Liver (tissue), 8 donors: ENCODE measurements at regions not wholly inside any gene's neighbourhood (a gene's known extent, or its start where the extent isn't known, plus 50 kb on each side); places are given as distances from the start of the nearest gene placed in this dataset.

Source experiments
- DNase-seq: peaks from one replicate; pipeline ENCODE4 v3.0.0-alpha.2; 2017; ENCODE audit warnings: low spot score
- H3K27ac ChIP-seq, 2 donors: one replicate each; pipeline ENCODE4 v1.7.0; 2013; ENCODE audit warnings: inconsistent platforms in 2 of 2, low read length in 2 of 2, control low read depth in 1 of 2, low read depth in 1 of 2, mild to moderate bottlenecking in 1 of 2
- H3K27me3 ChIP-seq, 4 donors: one replicate each; pipeline versions ENCODE4 v1.6.1 to v1.7.0; 2013; ENCODE audit warnings: low read length in 3 of 4, inconsistent platforms in 1 of 4, mild to moderate bottlenecking in 1 of 4, moderate library complexity in 1 of 4; ENCODE audit not compliant: control insufficient read depth in 4 of 4, insufficient read depth in 4 of 4
- H3K36me3 ChIP-seq, 4 donors: one replicate each; pipeline versions ENCODE4 v1.6.1 to v1.7.0; 2013; ENCODE audit warnings: low read length in 3 of 4, mild to moderate bottlenecking in 3 of 4, low read depth in 1 of 4, moderate library complexity in 1 of 4; ENCODE audit not compliant: control insufficient read depth in 4 of 4, insufficient read depth in 3 of 4
- H3K4me1 ChIP-seq, 4 donors: one replicate each; pipeline versions ENCODE4 v1.6.1 to v1.7.0; 2013; ENCODE audit warnings: low read length in 3 of 4, mild to moderate bottlenecking in 3 of 4, moderate library complexity in 1 of 4; ENCODE audit not compliant: control insufficient read depth in 4 of 4, insufficient read depth in 4 of 4
- H3K4me3 ChIP-seq, 3 donors: one replicate each; pipeline versions ENCODE4 v1.6.1 to v1.7.0; 2013; ENCODE audit warnings: low read length in 3 of 3, control low read depth in 1 of 3, low read depth in 1 of 3, mild to moderate bottlenecking in 1 of 3
- H3K9ac ChIP-seq, 2 donors: one replicate each; pipeline ENCODE4 v1.7.0; 2013; ENCODE audit warnings: low read length in 2 of 2, mild to moderate bottlenecking in 2 of 2, moderate library complexity in 2 of 2, control low read depth in 1 of 2, low read depth in 1 of 2
- H3K9me3 ChIP-seq, 4 donors: one replicate each; pipeline versions ENCODE4 v1.6.1 to v1.7.0; 2013; ENCODE audit warnings: low read length in 3 of 4; ENCODE audit not compliant: control insufficient read depth in 4 of 4
- ATF3 ChIP-seq: IDR thresholded peaks from 2 replicates; pipeline ENCODE4 v1.6.1; 2016; ENCODE audit warnings: antibody characterized with exemption
- CTCF ChIP-seq: fragments of 150-350 bp; IDR thresholded peaks from 2 replicates; pipeline ENCODE4 v1.5.1; 2017; ENCODE audit warnings: improper control_type of control experiment, low read depth, low read length; ENCODE audit not compliant: missing input control
- FOXA1 ChIP-seq: IDR thresholded peaks from 2 replicates; pipeline ENCODE4 v1.6.1; 2016; ENCODE audit warnings: antibody characterized with exemption
- GABPA ChIP-seq, 2 donors: IDR thresholded peaks in 1 of 2; conservative IDR thresholded peaks in 1 of 2; 2 replicates each; pipeline ENCODE4 v1.6.1; 2016; ENCODE audit warnings: antibody characterized with exemption in 2 of 2, mild to moderate bottlenecking in 1 of 2, moderate library complexity in 1 of 2
- HNF4A ChIP-seq, 2 donors: conservative IDR thresholded peaks; 2 replicates each; pipeline ENCODE4 v1.6.1; 2016; ENCODE audit warnings: antibody characterized with exemption in 2 of 2, mild to moderate bottlenecking in 2 of 2
- JUND ChIP-seq, 2 donors: IDR thresholded peaks; 2 replicates each; pipeline ENCODE4 v1.6.1; 2016; ENCODE audit warnings: antibody characterized with exemption in 2 of 2
- RXRA ChIP-seq, 2 donors: IDR thresholded peaks; 2 replicates each; pipeline ENCODE4 v1.6.1; 2017 to 2018; ENCODE audit warnings: antibody characterized with exemption in 2 of 2, mild to moderate bottlenecking in 1 of 2
- YY1 ChIP-seq: IDR thresholded peaks from 2 replicates; pipeline ENCODE4 v1.6.1; 2016; ENCODE audit warnings: antibody characterized with exemption, mild to moderate bottlenecking
- WGBS: extraction: QIAGEN DNeasy Blood & Tissue Kit; methylation state at CpG from one replicate; pipeline ENCODE4 v1.1.7; 2013; 5-methylcytosine and 5-hydroxymethylcytosine counted together
- TF ChIP-seq, protein P1 (sequence below): IDR thresholded peaks from 2 replicates; pipeline ENCODE4 v1.6.1; 2016; ENCODE audit warnings: antibody characterized with exemption, mild to moderate bottlenecking
- TF ChIP-seq, protein P2 (sequence below): IDR thresholded peaks from 2 replicates; pipeline ENCODE4 v1.6.1; 2016; ENCODE audit warnings: antibody characterized with exemption
- TF ChIP-seq, protein P3 (sequence below): IDR thresholded peaks from 2 replicates; pipeline ENCODE4 v1.6.1; 2016; ENCODE audit warnings: antibody characterized with exemption
- donor health status: healthy.
- donor health status: healthy.
- donor health status: healthy.
- donor health status: healthy.
- donor health status: healthy.

DNA sequence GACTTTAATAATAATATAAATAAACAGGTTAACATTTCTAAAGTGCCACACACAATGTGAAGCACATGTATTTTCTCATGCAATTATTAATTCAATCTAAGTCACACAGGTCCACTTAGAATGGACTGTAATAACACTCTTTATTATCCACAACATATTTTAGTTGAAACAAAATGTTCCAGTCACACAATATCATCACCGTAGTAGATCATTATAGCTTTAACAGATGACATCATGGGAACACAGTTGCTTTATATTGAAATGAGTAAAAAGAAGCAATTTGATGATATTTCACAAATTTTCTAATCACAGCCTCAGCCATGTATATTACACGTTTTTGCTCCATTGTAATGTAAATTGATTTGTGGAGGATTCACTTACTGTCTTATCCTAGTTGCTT is 266.3 kb downstream of the MEIS1 start:
- Histone ChIP-seq H3K27me3 (peaks cover 0 to 5% (median 0%) of the 10 kb centered on the region in 4 donors), H3K4me1 (no peaks in the 10 kb centered on the region), H3K36me3 (no peaks in the 10 kb centered on the region), H3K9me3 (no peaks in the 10 kb centered on the region), H3K4me3 (no peak overlapping the region), H3K27ac (no peak overlapping the region), H3K9ac (no peak overlapping the region)
- DNase-seq = no peak
- TF ChIP-seq, protein P1, sequence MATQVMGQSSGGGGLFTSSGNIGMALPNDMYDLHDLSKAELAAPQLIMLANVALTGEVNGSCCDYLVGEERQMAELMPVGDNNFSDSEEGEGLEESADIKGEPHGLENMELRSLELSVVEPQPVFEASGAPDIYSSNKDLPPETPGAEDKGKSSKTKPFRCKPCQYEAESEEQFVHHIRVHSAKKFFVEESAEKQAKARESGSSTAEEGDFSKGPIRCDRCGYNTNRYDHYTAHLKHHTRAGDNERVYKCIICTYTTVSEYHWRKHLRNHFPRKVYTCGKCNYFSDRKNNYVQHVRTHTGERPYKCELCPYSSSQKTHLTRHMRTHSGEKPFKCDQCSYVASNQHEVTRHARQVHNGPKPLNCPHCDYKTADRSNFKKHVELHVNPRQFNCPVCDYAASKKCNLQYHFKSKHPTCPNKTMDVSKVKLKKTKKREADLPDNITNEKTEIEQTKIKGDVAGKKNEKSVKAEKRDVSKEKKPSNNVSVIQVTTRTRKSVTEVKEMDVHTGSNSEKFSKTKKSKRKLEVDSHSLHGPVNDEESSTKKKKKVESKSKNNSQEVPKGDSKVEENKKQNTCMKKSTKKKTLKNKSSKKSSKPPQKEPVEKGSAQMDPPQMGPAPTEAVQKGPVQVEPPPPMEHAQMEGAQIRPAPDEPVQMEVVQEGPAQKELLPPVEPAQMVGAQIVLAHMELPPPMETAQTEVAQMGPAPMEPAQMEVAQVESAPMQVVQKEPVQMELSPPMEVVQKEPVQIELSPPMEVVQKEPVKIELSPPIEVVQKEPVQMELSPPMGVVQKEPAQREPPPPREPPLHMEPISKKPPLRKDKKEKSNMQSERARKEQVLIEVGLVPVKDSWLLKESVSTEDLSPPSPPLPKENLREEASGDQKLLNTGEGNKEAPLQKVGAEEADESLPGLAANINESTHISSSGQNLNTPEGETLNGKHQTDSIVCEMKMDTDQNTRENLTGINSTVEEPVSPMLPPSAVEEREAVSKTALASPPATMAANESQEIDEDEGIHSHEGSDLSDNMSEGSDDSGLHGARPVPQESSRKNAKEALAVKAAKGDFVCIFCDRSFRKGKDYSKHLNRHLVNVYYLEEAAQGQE = no peak
- TF ChIP-seq CTCF (no peak), FOXA1 (no peak), RXRA (IDR thresholded peaks at IDR 0.05) (no peak), YY1 (no peak), ATF3 (no peak), JUND (IDR thresholded peaks at IDR 0.05) (no peak), GABPA (IDR thresholded peaks at IDR 0.05 in 1 of 2, conservative IDR thresholded peaks at IDR 0.05 in 1 of 2) (no peak)
- WGBS = 71% methylated on average over 2 of the region's 2 CpGs

- Histone ChIP-seq H3K4me1 (no peaks in the 10 kb centered on the region), H3K27me3 (peaks cover 0 to 5% (median 0%) of the 10 kb centered on the region in 4 donors), H3K4me3 (no peak overlapping the region), H3K36me3 (no peaks in the 10 kb centered on the region), H3K27ac (no peak overlapping the region), H3K9me3 (no peaks in the 10 kb centered on the region), H3K9ac (no peak overlapping the region)
- WGBS = 84% methylated on average over 1 of the region's 1 CpG
- DNase-seq = no peak
- no peak for TF ChIP-seq GABPA (IDR thresholded peaks at IDR 0.05 in 1 of 2, conservative IDR thresholded peaks at IDR 0.05 in 1 of 2)
- TF ChIP-seq FOXA1 = no peak
- TF ChIP-seq RXRA (IDR thresholded peaks at IDR 0.05) = no peak
- no peak for TF ChIP-seq YY1
- no peak for TF ChIP-seq HNF4A (conservative IDR thresholded peaks at IDR 0.05)
- TF ChIP-seq, protein P2, sequence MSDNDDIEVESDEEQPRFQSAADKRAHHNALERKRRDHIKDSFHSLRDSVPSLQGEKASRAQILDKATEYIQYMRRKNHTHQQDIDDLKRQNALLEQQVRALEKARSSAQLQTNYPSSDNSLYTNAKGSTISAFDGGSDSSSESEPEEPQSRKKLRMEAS = no peak
- no peak for TF ChIP-seq CTCF
- TF ChIP-seq, protein P3, sequence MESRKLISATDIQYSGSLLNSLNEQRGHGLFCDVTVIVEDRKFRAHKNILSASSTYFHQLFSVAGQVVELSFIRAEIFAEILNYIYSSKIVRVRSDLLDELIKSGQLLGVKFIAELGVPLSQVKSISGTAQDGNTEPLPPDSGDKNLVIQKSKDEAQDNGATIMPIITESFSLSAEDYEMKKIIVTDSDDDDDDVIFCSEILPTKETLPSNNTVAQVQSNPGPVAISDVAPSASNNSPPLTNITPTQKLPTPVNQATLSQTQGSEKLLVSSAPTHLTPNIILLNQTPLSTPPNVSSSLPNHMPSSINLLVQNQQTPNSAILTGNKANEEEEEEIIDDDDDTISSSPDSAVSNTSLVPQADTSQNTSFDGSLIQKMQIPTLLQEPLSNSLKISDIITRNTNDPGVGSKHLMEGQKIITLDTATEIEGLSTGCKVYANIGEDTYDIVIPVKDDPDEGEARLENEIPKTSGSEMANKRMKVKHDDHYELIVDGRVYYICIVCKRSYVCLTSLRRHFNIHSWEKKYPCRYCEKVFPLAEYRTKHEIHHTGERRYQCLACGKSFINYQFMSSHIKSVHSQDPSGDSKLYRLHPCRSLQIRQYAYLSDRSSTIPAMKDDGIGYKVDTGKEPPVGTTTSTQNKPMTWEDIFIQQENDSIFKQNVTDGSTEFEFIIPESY = no peak
- TF ChIP-seq ATF3 = no peak
Observed at GRCh38 chr2:66701656-66702055, 266.7 kb downstream of the MEIS1 start.
